ENCODE measurements at regions not wholly inside any gene's neighbourhood (a gene's known extent, or its start where the extent isn't known, plus 50 kb on each side); places are given as distances from the start of the nearest gene placed in this dataset.

- TF ChIP-seq CTCF (conservative IDR thresholded peaks at IDR 0.05) (no peak), ZFX (IDR thresholded peaks at IDR 0.05) (no peak)
These were observed 313.2 kb downstream of the RND3 start for GRCh38 chr2:150174056-150174805.

Data from C4-2B (cell line).